ENCODE measurements at regions not wholly inside any gene's neighbourhood (a gene's known extent, or its start where the extent isn't known, plus 50 kb on each side); places are given as distances from the start of the nearest gene placed in this dataset.

DNA sequence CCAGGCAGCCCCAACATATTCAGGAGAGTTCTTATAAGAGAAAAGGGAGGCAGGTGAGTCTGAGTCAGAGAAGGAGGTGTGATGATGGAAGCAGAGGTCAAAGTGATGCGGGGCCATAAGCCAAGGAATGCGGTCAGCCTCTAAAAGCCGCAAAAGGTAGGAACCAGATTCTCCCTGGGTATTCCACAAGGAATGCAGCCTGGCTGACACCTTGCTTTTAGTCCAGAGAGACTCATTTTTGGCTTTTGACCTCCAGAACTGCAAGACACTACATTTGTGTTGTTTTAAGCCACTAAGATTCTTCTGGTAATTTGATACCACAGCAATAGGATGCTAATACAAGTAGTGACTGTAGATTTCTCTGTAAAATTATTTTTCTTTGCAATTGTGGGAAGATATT is 151.5 kb upstream of the EEPD1 start:
- no peak overlapping the region for H3K27ac ChIP-seq
- TF ChIP-seq POLR2A (IDR thresholded peaks at IDR 0.05) = no peak
- TF ChIP-seq, protein P1, sequence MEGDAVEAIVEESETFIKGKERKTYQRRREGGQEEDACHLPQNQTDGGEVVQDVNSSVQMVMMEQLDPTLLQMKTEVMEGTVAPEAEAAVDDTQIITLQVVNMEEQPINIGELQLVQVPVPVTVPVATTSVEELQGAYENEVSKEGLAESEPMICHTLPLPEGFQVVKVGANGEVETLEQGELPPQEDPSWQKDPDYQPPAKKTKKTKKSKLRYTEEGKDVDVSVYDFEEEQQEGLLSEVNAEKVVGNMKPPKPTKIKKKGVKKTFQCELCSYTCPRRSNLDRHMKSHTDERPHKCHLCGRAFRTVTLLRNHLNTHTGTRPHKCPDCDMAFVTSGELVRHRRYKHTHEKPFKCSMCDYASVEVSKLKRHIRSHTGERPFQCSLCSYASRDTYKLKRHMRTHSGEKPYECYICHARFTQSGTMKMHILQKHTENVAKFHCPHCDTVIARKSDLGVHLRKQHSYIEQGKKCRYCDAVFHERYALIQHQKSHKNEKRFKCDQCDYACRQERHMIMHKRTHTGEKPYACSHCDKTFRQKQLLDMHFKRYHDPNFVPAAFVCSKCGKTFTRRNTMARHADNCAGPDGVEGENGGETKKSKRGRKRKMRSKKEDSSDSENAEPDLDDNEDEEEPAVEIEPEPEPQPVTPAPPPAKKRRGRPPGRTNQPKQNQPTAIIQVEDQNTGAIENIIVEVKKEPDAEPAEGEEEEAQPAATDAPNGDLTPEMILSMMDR (IDR thresholded peaks at IDR 0.05 in 8 of 11, conservative IDR thresholded peaks at IDR 0.05 in 3 of 11) = no peak
- TF ChIP-seq POLR2AphosphoS5 (IDR thresholded peaks at IDR 0.05) = no peak
- no peak overlapping the region for H3K4me3 ChIP-seq
- H3K9me3 ChIP-seq = no peaks in the 10 kb centered on the region
- DNase-seq = no peak
- no peaks in the 10 kb centered on the region for H3K27me3 ChIP-seq (replicated peaks in 1 of 7)
- intact Hi-C loops (cut with DNase I; ENCODE audit: low total_unique reads) = no loop called here
- H3K36me3 ChIP-seq = no peaks in the 10 kb centered on the region
- no peaks in the 10 kb centered on the region for H3K4me1 ChIP-seq
- WGBS, 5 donors = 93 to 99% (median 94%) methylated on average over 3 of the region's 3 CpGs

- H3K9me3 ChIP-seq = no peaks in the 10 kb centered on the region
Measured at GRCh38 chr7:36002900-36003299, 150.2 kb upstream of the EEPD1 start.

DNA sequence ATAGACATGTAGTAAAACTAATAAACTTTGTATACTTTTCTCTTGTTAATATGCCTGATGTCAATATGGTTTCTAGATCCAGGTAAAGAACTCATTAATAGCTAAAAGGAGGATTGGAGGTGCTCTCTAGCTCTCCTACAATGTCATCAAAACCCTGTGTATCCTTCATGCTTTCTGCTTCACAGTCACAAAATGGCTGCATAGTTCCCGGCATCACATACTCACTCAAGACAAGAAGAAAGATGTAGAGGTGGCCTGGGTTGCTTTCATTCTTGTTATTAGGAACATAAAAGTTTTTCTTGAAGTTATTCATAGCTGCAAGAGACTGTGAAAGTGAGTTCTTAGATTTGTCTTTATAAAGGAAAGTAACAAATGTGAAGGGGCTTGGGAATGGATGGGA is 149.7 kb upstream of the EEPD1 start:
- Histone ChIP-seq H3K4me3 (no peak overlapping the region), H3K27ac (no peak overlapping the region), H3K4me1 (no peaks in the 10 kb centered on the region), H3K27me3 (replicated peaks in 1 of 7) (no peaks in the 10 kb centered on the region), H3K36me3 (no peaks in the 10 kb centered on the region), H3K9me3 (no peaks in the 10 kb centered on the region)
- DNase-seq = no peak
- TF ChIP-seq, protein P1 (IDR thresholded peaks at IDR 0.05 in 8 of 11, conservative IDR thresholded peaks at IDR 0.05 in 3 of 11) = no peak
- TF ChIP-seq POLR2AphosphoS5 (IDR thresholded peaks at IDR 0.05) = no peak
- 92 to 100% (median 97%) methylated on average over 1 of the region's 1 CpG for WGBS, 5 donors
- intact Hi-C loops (cut with DNase I; ENCODE audit: low total_unique reads) = no loop called here

More at GRCh38 chr7:36002900-36003299, 150.2 kb upstream of the EEPD1 start:
- no peak for DNase-seq
- TF ChIP-seq, protein P1 (IDR thresholded peaks at IDR 0.05 in 8 of 11, conservative IDR thresholded peaks at IDR 0.05 in 3 of 11) = no peak
- TF ChIP-seq POLR2AphosphoS5 (IDR thresholded peaks at IDR 0.05) (no peak), POLR2A (IDR thresholded peaks at IDR 0.05) (no peak)
- H3K27me3 ChIP-seq (replicated peaks in 1 of 7) = no peaks in the 10 kb centered on the region
- H3K4me3 ChIP-seq = no peak overlapping the region
- intact Hi-C loops (cut with DNase I; ENCODE audit: low total_unique reads) = no loop called here
- H3K4me1 ChIP-seq = no peaks in the 10 kb centered on the region
- no peak overlapping the region for H3K27ac ChIP-seq
- WGBS, 5 donors = 80 to 89% (median 82%) methylated on average over 2 of the region's 2 CpGs
- no peaks in the 10 kb centered on the region for H3K36me3 ChIP-seq

DNA sequence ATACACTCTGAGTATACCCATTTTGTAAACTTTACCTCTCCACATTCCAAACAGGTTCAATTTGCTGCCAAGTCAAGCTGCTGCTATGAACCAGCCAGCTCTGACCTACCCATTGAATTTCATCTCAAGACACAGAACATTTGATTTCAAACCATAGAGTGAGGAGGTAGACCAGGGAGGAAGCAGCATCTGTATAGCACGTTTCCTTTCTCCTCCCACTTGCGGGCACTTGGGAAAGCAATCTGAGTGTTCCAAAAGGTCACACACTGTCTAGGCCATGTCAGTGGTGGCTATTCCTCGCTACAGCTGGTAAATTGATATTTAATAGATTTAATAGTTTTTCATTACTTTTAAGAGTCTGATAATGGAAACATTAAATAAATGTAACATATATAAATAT is 147.8 kb upstream of the EEPD1 start:
- intact Hi-C loops (cut with DNase I; ENCODE audit: low total_unique reads) = no loop called here
- Histone ChIP-seq H3K36me3 (no peaks in the 10 kb centered on the region), H3K4me1 (no peaks in the 10 kb centered on the region), H3K27ac (no peak overlapping the region), H3K4me3 (no peak overlapping the region), H3K9me3 (no peaks in the 10 kb centered on the region), H3K27me3 (replicated peaks in 1 of 7) (no peaks in the 10 kb centered on the region)
- DNase-seq = no peak
- 17 to 35% (median 34%) methylated on average over 3 of the region's 3 CpGs for WGBS, 5 donors
- TF ChIP-seq POLR2A (IDR thresholded peaks at IDR 0.05) (no peak), POLR2AphosphoS5 (IDR thresholded peaks at IDR 0.05) (no peak)
- TF ChIP-seq, protein P1 (IDR thresholded peaks at IDR 0.05 in 8 of 11, conservative IDR thresholded peaks at IDR 0.05 in 3 of 11) = no peak

Measured in spleen (tissue), 11 donors.